Transverse colon (tissue), 4 donors: ENCODE measurements at regions not wholly inside any gene's neighbourhood (a gene's known extent, or its start where the extent isn't known, plus 50 kb on each side); places are given as distances from the start of the nearest gene placed in this dataset.

ENCODE experiments used
- POLR2A ChIP-seq: fragments of 450-650 bp; IDR thresholded peaks from one replicate; pipeline ENCODE4 v1.6.1; 2016; ENCODE audit warnings: antibody characterized with exemption, mild to moderate bottlenecking, moderate library complexity
- POLR2AphosphoS5 ChIP-seq, 3 donors: sonication (generic); formaldehyde crosslinking; IDR thresholded peaks; one replicate each; pipeline ENCODE4 v1.6.1; 2016; ENCODE audit warnings: antibody characterized with exemption in 3 of 3
- TF ChIP-seq, protein P1 (sequence below), 5 experiments: fragments of 200-600 bp in 3 of 5; fragments of 450-650 bp in 2 of 5; sonication (generic) in 3 of 5; IDR thresholded peaks; 1 replicate in 2 of 5; 2 replicates in 3 of 5; pipeline ENCODE4 v1.5.1; 2016 to 2017; ENCODE audit warnings: antibody characterized with exemption in 5 of 5, inconsistent platforms in 3 of 5, mild to moderate bottlenecking in 2 of 5, moderate library complexity in 1 of 5

DNA sequence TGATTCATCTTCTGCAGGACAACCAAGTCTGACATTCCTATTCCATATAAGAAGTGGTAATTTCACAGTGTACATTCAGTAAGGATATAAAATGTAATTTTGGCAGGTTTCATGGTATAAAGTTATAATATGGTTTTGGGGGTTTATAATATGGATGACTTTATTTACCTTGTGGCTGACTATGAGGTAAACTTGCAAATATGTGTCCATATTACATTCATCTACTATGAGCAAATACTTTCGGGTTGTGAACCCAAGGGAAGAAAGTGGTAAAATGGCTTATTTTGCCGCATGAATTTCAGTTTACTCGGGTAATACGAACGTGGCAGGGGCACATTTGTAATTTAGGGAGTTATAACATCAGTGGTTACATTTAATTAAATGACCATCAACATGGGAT is 86.7 kb upstream of the TNFSF11 start:
- TF ChIP-seq POLR2AphosphoS5 (IDR thresholded peaks at IDR 0.05) (no peak), POLR2A (no peak)
- TF ChIP-seq, protein P1, sequence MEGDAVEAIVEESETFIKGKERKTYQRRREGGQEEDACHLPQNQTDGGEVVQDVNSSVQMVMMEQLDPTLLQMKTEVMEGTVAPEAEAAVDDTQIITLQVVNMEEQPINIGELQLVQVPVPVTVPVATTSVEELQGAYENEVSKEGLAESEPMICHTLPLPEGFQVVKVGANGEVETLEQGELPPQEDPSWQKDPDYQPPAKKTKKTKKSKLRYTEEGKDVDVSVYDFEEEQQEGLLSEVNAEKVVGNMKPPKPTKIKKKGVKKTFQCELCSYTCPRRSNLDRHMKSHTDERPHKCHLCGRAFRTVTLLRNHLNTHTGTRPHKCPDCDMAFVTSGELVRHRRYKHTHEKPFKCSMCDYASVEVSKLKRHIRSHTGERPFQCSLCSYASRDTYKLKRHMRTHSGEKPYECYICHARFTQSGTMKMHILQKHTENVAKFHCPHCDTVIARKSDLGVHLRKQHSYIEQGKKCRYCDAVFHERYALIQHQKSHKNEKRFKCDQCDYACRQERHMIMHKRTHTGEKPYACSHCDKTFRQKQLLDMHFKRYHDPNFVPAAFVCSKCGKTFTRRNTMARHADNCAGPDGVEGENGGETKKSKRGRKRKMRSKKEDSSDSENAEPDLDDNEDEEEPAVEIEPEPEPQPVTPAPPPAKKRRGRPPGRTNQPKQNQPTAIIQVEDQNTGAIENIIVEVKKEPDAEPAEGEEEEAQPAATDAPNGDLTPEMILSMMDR (IDR thresholded peaks at IDR 0.05), result no peak
